ENCODE measurements at regions not wholly inside any gene's neighbourhood (a gene's known extent, or its start where the extent isn't known, plus 50 kb on each side); places are given as distances from the start of the nearest gene placed in this dataset.

DNA sequence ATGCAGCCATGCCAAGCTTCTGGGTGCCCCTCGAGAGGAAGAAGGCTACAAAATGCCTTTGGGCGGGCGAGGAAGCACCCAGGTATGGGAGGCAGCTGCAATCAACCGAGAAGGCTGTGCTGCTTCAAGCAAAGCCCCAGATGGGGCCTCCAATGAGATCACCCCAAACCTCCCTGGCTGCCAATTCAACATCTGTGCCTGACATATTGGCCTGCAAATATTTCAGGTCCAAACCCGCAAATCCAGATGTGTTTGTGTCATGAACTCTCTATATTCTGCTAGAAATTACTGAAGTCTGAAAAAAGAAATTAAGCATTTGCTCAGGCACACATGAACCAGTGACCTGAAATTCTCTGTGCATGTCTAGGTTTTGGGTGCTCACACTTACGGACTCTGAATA lies 78.8 kb upstream of the RCN1 start:
- peaks cover 0 to 22% of the 10 kb centered on the region in 2 donors for H3K27me3 ChIP-seq
- H3K36me3 ChIP-seq, result no peaks in the 10 kb centered on the region
- no peaks in the 10 kb centered on the region for H3K9me3 ChIP-seq
- no peak overlapping the region for H3K27ac ChIP-seq
- intact Hi-C loops (cut with DNase I; ENCODE audit: low total_unique reads), result no loop called here
- DNase-seq, result no peak
- H3K4me1 ChIP-seq, result no peaks in the 10 kb centered on the region
- TF ChIP-seq, protein P1, sequence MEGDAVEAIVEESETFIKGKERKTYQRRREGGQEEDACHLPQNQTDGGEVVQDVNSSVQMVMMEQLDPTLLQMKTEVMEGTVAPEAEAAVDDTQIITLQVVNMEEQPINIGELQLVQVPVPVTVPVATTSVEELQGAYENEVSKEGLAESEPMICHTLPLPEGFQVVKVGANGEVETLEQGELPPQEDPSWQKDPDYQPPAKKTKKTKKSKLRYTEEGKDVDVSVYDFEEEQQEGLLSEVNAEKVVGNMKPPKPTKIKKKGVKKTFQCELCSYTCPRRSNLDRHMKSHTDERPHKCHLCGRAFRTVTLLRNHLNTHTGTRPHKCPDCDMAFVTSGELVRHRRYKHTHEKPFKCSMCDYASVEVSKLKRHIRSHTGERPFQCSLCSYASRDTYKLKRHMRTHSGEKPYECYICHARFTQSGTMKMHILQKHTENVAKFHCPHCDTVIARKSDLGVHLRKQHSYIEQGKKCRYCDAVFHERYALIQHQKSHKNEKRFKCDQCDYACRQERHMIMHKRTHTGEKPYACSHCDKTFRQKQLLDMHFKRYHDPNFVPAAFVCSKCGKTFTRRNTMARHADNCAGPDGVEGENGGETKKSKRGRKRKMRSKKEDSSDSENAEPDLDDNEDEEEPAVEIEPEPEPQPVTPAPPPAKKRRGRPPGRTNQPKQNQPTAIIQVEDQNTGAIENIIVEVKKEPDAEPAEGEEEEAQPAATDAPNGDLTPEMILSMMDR (IDR thresholded peaks at IDR 0.05), result no peak
- no peak overlapping the region for H3K4me3 ChIP-seq

DNA sequence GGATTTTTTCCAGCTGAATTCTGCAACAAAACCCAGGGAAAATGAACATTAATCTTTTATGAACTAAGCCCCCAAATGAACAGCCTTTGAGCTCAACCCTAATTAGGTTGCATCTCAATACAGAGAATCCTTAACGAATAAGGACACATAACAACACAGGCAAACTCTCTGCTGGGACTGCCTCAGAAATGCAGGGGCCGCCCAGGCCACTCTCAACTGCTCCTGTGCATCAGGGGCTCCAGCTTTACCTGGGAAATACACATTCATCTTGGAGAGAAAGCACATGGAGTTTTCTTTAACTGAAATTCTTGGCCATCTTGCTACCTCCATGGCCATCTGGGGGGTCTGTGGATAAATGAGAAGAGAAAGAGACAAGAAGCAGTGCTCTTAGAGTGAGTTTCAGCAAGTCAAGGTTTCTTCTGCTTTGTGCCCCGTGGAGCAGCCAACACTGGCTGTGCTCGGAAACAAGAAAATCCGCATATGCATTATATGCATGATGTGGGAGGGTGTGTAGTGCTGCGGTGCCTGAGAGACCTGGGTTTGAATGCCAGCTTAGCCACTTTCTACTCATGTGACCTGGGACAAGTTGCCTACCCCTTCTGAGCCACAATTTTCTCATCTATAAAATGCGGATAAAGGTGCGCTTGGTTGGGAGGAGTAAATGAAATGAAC lies 81.9 kb upstream of the RCN1 start:
- H3K4me1 ChIP-seq, result no peaks in the 10 kb centered on the region
- TF ChIP-seq, protein P1 (IDR thresholded peaks at IDR 0.05), result no peak
- H3K4me3 ChIP-seq, result no peak overlapping the region
- no peaks in the 10 kb centered on the region for H3K36me3 ChIP-seq
- H3K9me3 ChIP-seq, result no peaks in the 10 kb centered on the region
- H3K27me3 ChIP-seq, result peaks cover 0 to 29% of the 10 kb centered on the region in 2 donors
- intact Hi-C loops (cut with DNase I; ENCODE audit: low total_unique reads), result no loop called here
- H3K27ac ChIP-seq, result no peak overlapping the region
- no peak for DNase-seq

DNA sequence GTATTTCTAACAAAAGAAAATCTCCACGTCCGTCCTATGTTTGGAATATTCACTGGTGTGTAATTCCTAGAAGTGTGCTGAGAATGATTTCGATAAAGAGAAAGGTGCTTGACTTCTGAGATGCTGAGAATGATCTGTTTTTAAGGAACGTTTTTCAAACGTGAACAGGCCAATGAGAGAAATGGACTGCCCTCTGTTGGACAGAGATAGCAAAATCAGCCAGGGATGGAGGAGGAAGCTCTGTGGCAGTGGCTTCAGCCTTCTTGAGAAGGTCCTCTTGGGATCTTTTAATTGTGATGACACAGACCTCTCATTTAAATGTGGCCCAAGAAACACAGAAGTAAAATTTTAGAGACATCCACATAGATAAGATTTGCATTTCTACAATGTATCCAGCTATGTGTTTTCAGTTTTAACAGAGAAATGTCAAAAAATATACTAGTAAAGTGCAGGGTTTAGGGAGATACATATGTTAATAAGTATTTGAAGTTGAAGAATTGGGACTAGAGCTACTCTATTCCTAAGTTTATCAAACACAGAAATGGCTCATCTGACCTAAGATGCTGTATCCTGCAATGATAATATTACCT lies 84.0 kb upstream of the RCN1 start:
- H3K27ac ChIP-seq, result no peak overlapping the region
- DNase-seq, result no peak
- H3K4me1 ChIP-seq, result no peaks in the 10 kb centered on the region
- H3K36me3 ChIP-seq, result no peaks in the 10 kb centered on the region
- H3K4me3 ChIP-seq, result no peak overlapping the region
- H3K9me3 ChIP-seq, result no peaks in the 10 kb centered on the region
- peaks cover 0 to 29% of the 10 kb centered on the region in 2 donors for H3K27me3 ChIP-seq
- TF ChIP-seq, protein P1 (IDR thresholded peaks at IDR 0.05), result peak in 1 of 2 experiments; percentile 14
- intact Hi-C loops (cut with DNase I; ENCODE audit: low total_unique reads), result no loop called here

DNA sequence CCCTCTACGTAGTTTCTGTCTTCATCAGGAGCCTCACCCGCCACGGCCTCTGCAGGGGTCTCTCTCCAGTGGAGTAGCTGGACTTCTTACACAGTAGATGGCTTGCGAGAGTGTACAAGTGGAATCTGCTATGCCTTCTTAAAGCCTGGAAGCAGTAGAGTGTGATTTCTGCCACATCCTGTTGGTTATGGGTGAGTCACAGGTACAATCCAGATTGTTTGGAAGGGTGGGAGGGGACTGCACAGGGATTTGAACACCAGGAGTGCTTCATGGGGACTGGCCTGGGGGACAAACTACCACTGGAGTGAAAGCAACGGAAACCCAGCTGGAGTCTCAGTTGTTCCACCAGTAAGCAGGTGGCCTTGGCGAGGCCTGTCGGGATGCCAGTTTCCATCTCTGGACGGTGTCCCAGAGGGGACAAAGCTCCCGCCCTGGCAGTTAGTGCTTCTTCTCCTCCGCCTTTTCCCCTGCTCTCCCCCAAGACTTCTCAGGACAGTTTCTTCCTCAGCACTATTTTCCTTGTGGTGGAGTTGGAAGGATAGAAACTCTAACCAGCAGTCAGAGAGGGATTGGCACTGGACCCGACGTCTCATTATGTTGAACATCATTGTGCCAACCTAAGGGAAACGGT lies 85.0 kb upstream of the RCN1 start:
- H3K27ac ChIP-seq, result no peak overlapping the region
- intact Hi-C loops (cut with DNase I; ENCODE audit: low total_unique reads), result no loop called here
- H3K4me1 ChIP-seq, result no peaks in the 10 kb centered on the region
- H3K27me3 ChIP-seq, result peaks cover 0 to 28% of the 10 kb centered on the region in 2 donors
- no peak overlapping the region for H3K4me3 ChIP-seq
- H3K36me3 ChIP-seq, result no peaks in the 10 kb centered on the region
- no peak for DNase-seq
- H3K9me3 ChIP-seq, result no peaks in the 10 kb centered on the region
- TF ChIP-seq, protein P1 (IDR thresholded peaks at IDR 0.05), result no peak

DNA sequence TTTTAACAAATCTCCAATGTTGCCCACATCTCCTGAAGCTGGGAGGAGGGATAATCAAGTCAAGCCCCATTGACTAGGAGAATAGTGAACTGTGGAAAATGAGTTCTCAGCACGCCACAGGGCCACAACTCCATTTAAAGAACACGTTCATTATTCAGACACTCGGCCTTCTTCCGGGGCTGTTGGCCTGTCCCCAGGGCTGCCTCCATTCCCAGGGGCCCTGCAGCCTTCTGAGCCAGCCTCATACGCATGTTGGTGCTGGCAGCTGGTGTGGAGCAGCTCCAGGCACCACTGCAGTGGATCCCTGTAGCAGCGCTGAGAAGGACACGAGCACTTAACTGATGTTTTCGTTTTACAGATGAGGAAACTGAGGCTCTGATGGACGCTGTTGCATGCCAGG lies 87.5 kb upstream of the RCN1 start:
- peaks cover 0 to 21% of the 10 kb centered on the region in 2 donors for H3K27me3 ChIP-seq
- H3K4me3 ChIP-seq, result no peak overlapping the region
- H3K36me3 ChIP-seq, result no peaks in the 10 kb centered on the region
- no peak for DNase-seq
- H3K27ac ChIP-seq, result no peak overlapping the region
- H3K9me3 ChIP-seq, result no peaks in the 10 kb centered on the region
- intact Hi-C loops (cut with DNase I; ENCODE audit: low total_unique reads), result no loop called here
- no peaks in the 10 kb centered on the region for H3K4me1 ChIP-seq
- TF ChIP-seq, protein P1 (IDR thresholded peaks at IDR 0.05), result no peak

Measured in tibial artery (tissue), 4 donors.